ENCODE measurements at regions not wholly inside any gene's neighbourhood (a gene's known extent, or its start where the extent isn't known, plus 50 kb on each side); places are given as distances from the start of the nearest gene placed in this dataset.

DNA sequence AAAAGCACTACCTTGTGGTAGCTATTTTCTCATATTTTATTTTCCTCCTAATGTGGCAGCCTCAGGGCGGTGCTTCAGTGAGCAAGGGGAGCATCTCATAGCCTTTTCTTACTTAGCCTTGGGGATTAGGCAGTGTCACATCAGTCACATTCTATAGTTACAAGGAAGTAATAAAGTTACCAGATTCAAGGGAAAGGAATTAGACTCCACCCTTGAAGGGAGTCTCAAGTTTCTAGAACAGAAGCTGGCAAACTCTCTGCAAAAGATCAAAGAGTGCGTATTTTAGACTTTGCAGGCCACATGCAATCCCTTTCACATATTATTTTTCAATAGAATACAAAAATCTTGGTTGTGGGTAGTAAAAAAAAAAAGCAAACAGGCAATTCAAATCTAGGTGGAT is 350.4 kb downstream of the AMY1C start:
- TF ChIP-seq, protein P1, sequence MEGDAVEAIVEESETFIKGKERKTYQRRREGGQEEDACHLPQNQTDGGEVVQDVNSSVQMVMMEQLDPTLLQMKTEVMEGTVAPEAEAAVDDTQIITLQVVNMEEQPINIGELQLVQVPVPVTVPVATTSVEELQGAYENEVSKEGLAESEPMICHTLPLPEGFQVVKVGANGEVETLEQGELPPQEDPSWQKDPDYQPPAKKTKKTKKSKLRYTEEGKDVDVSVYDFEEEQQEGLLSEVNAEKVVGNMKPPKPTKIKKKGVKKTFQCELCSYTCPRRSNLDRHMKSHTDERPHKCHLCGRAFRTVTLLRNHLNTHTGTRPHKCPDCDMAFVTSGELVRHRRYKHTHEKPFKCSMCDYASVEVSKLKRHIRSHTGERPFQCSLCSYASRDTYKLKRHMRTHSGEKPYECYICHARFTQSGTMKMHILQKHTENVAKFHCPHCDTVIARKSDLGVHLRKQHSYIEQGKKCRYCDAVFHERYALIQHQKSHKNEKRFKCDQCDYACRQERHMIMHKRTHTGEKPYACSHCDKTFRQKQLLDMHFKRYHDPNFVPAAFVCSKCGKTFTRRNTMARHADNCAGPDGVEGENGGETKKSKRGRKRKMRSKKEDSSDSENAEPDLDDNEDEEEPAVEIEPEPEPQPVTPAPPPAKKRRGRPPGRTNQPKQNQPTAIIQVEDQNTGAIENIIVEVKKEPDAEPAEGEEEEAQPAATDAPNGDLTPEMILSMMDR (IDR thresholded peaks at IDR 0.05) = no peak
- TF ChIP-seq POLR2AphosphoS5 (IDR thresholded peaks at IDR 0.05; ENCODE audit: low read depth, low read length) (no peak), SIN3A (IDR thresholded peaks at IDR 0.05; ENCODE audit: borderline replicate concordance, insufficient read depth, low read depth, low read length) (no peak)
- TF ChIP-seq, protein P2, sequence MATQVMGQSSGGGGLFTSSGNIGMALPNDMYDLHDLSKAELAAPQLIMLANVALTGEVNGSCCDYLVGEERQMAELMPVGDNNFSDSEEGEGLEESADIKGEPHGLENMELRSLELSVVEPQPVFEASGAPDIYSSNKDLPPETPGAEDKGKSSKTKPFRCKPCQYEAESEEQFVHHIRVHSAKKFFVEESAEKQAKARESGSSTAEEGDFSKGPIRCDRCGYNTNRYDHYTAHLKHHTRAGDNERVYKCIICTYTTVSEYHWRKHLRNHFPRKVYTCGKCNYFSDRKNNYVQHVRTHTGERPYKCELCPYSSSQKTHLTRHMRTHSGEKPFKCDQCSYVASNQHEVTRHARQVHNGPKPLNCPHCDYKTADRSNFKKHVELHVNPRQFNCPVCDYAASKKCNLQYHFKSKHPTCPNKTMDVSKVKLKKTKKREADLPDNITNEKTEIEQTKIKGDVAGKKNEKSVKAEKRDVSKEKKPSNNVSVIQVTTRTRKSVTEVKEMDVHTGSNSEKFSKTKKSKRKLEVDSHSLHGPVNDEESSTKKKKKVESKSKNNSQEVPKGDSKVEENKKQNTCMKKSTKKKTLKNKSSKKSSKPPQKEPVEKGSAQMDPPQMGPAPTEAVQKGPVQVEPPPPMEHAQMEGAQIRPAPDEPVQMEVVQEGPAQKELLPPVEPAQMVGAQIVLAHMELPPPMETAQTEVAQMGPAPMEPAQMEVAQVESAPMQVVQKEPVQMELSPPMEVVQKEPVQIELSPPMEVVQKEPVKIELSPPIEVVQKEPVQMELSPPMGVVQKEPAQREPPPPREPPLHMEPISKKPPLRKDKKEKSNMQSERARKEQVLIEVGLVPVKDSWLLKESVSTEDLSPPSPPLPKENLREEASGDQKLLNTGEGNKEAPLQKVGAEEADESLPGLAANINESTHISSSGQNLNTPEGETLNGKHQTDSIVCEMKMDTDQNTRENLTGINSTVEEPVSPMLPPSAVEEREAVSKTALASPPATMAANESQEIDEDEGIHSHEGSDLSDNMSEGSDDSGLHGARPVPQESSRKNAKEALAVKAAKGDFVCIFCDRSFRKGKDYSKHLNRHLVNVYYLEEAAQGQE (IDR thresholded peaks at IDR 0.05; ENCODE audit: insufficient read depth in 1 of 2, low read depth in 2 of 2, low read length in 1 of 2) = no peak

Measured in Panc1 (cell line).